ENCODE measurements at regions not wholly inside any gene's neighbourhood (a gene's known extent, or its start where the extent isn't known, plus 50 kb on each side); places are given as distances from the start of the nearest gene placed in this dataset.

DNA sequence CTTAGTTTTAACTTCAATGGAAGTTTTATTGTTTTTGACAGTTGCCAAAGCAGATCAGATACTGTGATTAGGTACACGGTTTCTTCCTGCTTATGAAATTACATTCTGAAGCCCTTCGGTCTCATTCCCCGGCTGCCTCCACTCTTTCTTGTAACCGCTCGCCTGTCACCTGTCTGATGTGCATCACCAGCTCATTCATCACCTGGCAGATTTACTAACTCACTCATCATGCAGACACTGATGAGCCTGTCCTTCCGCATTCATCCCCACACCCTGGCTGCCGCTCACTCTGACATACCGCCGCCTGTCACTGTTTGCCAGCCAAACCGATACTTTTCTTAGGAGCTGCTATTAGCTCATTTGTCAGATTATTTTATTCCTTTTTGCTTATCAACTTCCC is 82.8 kb upstream of the NSMCE3 start:
- no peak for DNase-seq

- DNase-seq = no peak
Observed at GRCh38 chr15:29349196-29349595, 79.6 kb upstream of the NSMCE3 start.

DNA sequence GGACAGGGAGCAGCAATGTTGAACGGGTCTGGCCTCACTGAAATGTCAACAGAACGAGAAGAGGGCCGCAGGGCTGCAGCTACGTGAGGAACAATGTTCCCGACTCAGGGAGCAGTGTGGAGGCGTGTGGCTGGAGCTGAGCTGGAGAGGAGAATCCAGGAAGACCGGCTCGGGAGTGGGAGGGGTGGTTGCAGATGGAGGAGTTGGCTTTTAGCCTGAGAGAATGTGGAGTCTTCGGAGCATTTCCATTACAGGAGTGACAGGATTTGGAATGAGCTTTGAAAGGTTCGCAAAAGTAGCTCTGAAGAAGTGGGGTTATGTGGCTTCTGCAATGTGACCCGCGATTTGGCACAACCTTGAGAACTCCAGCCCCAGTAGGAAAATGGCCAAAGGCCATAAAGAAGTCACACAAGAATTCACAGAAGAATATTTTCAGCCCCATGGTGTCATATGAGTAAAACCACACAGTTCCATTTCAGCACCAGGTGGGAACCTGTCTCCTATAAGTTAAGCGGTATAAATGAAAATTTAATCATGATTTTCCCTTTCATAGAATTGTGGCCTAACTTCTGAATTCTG is 78.8 kb upstream of the NSMCE3 start:
- no peak for DNase-seq

GRCh38 chr15:29346998-29347397 is 77.4 kb upstream of the NSMCE3 start:
- DNase-seq = no peak

DNA sequence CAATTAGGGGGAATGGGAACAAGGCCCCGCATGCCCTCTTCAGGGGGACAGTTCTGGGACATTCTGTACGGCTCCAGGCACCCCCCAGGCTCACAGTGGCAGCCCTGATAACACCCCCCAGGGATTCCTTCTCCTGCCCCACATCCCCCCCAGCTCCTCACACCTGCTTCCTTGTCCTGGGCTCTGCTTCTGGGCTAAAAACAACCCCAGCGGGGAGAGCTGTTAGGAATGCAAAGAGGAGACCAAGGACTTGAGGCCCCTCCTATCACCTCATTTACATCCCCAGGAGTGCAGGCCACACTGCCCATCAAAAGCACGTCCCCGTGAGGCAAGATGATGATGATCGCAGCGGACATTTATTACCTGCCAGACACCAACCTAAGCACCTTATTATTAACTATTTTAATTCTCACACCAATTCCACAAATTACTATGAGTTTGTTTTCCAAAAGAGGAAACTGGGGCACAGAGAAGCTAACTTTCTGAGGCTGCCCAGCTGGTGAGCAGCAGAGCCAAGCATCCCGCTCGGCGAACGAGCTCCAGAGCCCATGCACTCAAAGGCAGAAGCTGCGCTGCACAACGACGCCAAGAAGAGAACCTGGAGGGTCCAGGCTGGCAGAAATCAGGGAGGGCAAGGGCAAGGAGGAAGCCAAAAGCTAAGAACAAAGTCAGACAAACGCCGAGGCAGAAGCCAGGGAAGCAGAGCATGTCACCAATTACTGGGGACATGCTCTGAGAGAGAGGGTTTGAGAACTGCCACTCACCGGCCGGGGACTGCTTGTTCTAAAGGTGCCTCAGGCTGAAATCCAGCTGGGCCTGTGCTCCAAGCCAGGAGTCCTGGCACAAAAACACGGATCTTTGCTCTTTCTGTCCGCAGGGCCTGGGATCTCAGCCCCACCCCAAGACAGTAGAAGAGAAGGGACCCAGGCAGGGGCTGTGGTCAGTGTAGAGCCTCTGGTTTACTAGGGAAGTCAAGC is 76.2 kb upstream of the NSMCE3 start:
- DNase-seq = no peak

- DNase-seq = no peak
Observed at GRCh38 chr15:29344474-29344873, 74.9 kb upstream of the NSMCE3 start.

- no peak for DNase-seq
Observed at GRCh38 chr15:29343229-29343628, 73.6 kb upstream of the NSMCE3 start.

GRCh38 chr15:29342201-29342600 is 72.6 kb upstream of the NSMCE3 start:
- DNase-seq = no peak

GRCh38 chr15:29337156-29337959 is 67.7 kb upstream of the NSMCE3 start:
- DNase-seq = no peak

GRCh38 chr15:29334544-29334943 is 64.9 kb upstream of the NSMCE3 start:
- DNase-seq = no peak

DNA sequence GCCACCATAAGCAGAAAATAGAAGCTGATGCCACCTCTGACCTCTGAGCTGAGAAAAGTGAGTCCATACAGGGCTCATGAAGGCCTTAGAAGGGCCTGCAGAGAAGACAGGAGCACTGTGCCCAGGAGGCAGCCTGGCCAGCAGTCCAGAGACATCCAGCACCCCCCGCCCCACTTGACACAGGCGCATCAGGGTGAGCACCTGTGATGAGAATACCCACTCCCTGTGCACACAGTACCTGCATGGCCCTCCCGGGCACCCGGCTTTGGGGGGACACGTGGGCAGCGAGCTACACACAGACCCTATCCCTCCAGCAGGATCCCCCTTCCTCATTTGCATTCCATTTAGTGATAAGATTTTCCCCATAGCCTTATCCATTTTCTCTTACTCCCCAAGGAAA is 63.6 kb upstream of the NSMCE3 start:
- DNase-seq = no peak

GRCh38 chr15:29331669-29332068 is 62.0 kb upstream of the NSMCE3 start:
- no peak for DNase-seq

GRCh38 chr15:29331071-29331470 is 61.4 kb upstream of the NSMCE3 start:
- DNase-seq = no peak

DNA sequence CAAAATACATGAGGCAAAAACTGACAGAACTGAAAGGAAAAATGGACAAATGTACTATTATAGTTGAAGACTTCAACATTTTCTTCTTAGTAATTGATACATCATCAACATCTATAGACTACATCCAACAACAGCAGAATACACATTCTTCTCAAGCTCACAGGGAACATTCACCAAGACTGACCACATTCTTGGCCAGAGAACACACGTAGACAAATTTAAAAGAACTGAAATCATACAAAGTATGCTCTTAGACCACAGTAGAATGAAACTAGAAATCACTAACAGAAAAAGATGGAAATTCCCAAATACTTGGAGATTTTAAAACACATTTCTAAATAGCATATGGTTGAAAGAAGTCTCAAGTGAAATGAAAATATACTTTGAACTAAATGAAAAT is 55.1 kb upstream of the NSMCE3 start:
- DNase-seq = no peak

- DNase-seq = no peak
Observed at GRCh38 chr15:29323557-29323956, 53.9 kb upstream of the NSMCE3 start.

DNA sequence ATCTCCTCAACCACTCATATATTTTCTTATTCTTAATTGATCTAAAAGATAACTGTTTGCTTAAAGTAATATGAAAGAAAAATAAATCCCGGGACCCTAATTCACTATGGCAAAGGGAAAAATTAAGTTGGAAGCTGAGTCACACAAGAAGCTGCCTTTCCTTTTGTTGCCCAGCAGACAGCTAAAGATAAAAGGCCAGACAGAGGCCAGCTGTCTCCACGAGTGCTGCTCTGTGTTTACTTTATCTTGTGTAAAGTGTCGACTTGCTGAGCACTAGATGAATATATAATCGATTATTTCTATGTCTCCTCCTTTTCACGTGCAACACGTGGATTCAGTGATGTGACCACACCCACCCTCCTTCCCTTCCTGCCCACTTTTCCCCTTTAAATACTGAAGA is 52.8 kb upstream of the NSMCE3 start:
- DNase-seq = peak in 1 of 2 experiments; percentile 0

- no peak for DNase-seq
Observed at GRCh38 chr15:29320420-29320819, 50.8 kb upstream of the NSMCE3 start.

DNA sequence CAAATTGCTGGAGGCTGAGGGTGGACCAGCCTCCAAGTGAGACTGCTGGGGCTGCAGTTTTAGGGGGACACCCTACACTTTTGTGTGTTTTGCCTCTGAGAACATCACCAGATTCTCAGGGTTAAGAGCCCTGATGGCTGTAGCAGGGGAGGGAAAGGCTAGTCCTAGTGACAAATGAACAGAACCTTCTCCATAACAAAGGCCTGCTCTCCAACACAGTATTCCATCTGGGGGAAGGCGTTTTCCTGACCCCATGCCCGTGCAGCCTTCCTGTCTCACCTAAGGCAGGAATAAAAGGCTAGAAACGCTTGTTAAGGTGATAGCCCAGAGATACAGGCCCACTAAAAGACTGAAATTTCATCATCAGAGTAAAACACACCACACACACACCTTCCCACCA is 50.2 kb upstream of the NSMCE3 start:
- no peak for DNase-seq

All from NCI-H187 (cell line).